ENCODE measurements at regions not wholly inside any gene's neighbourhood (a gene's known extent, or its start where the extent isn't known, plus 50 kb on each side); places are given as distances from the start of the nearest gene placed in this dataset.

DNA sequence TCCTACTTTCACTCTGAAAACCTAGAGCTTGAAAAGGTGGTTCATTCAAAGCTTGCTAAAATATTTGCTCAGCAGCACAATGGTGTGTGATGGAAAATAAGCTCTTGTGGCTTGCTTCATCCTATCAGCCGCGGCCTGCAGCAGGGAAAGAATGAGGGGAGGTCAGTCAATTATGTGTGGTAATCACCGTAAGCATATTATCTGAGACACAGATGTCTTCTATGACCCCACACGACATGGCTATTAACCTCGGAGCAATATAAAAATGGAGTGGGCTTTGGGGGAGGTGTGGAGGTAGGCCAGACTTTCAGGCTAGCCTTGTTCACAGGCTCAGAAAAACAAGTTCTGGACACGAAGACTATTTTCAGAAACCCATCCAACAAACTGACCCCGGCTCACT lies 98.4 kb upstream of the SIX3 start:
- TF ChIP-seq, protein P1, sequence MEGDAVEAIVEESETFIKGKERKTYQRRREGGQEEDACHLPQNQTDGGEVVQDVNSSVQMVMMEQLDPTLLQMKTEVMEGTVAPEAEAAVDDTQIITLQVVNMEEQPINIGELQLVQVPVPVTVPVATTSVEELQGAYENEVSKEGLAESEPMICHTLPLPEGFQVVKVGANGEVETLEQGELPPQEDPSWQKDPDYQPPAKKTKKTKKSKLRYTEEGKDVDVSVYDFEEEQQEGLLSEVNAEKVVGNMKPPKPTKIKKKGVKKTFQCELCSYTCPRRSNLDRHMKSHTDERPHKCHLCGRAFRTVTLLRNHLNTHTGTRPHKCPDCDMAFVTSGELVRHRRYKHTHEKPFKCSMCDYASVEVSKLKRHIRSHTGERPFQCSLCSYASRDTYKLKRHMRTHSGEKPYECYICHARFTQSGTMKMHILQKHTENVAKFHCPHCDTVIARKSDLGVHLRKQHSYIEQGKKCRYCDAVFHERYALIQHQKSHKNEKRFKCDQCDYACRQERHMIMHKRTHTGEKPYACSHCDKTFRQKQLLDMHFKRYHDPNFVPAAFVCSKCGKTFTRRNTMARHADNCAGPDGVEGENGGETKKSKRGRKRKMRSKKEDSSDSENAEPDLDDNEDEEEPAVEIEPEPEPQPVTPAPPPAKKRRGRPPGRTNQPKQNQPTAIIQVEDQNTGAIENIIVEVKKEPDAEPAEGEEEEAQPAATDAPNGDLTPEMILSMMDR (IDR thresholded peaks at IDR 0.05; ENCODE audit: insufficient read depth, low read length, poor library complexity, severe bottlenecking) = no peak
- Histone ChIP-seq H3K36me3 (ENCODE audit: control insufficient read depth, insufficient read depth, low read length) (no peaks in the 10 kb centered on the region), H3K27me3 (ENCODE audit: control insufficient read depth, insufficient read depth, low read length) (peaks cover 7% of the 10 kb centered on the region), H3K4me3 (ENCODE audit: low read depth, low read length) (no peak overlapping the region)
- no peak for DNase-seq (ENCODE audit: low read depth)

DNA sequence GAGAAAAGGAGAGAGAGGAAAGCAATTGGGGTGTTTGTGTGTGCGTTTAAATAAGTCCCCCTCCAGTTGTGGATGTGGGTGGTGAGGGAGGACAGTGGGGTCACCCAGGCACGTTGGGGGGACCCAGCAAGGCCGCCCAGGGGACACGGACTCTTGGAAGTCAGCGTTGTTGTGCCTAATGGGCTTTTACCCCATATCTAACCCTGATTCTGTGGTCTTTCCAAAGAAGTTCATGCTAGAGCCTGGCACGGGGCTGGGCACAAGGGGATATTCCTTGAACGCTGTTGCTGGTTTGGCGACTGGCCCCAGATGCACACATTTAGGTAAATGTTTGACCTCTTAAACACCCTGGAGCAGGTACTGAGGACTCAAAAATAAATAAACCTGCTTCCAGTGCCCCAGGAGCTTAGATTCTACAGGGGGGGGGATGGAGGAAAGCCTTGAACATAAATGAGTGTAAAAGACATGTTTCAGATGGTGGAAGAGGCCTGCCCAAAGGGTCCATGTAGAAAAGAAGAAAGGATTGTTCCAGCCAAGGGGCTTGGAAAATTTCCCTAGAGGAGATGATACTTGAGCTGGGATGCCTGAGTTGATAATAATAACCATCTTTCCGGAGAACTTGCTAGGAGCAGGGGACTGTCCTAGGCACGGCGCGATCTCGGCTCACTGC lies 97.7 kb upstream of the SIX3 start:
- peaks cover 7% of the 10 kb centered on the region for H3K27me3 ChIP-seq (ENCODE audit: control insufficient read depth, insufficient read depth, low read length)
- TF ChIP-seq, protein P1 (IDR thresholded peaks at IDR 0.05; ENCODE audit: insufficient read depth, low read length, poor library complexity, severe bottlenecking) = no peak
- no peak for DNase-seq (ENCODE audit: low read depth)
- H3K4me3 ChIP-seq (ENCODE audit: low read depth, low read length) = no peak overlapping the region
- no peaks in the 10 kb centered on the region for H3K36me3 ChIP-seq (ENCODE audit: control insufficient read depth, insufficient read depth, low read length)

DNA sequence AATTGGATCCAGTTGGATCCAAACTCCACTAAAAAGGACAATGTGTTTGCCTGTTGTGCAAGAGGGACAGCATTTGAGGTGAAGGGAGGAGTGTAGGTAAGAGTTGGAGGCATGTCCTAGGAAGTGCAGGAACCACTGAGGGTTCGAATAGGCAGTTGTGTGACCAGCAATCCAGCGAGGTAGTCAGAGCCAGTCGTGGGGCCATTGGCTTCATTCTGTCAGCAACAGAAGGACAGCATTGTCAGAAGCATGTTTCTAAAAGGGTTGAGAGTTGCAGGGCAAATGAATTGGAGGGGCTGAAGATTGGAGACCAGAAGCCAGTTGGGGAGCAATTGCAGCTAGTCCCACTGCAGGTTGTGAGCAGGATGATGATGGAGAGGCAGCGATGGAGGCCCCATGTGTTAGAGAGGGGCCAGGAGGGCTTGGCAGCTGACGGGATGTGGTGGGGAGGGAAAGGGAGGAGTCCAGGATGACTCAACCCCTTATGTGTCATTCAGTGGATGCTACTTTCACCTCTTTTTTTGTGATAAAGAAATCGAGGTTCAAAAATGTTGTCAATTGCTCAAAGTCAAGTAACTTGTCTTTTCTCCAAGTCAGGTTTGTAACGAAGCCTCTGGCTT lies 96.7 kb upstream of the SIX3 start:
- Histone ChIP-seq H3K27me3 (ENCODE audit: control insufficient read depth, insufficient read depth, low read length) (peaks cover 7% of the 10 kb centered on the region), H3K4me3 (ENCODE audit: low read depth, low read length) (no peak overlapping the region), H3K36me3 (ENCODE audit: control insufficient read depth, insufficient read depth, low read length) (no peaks in the 10 kb centered on the region)
- TF ChIP-seq, protein P1 (IDR thresholded peaks at IDR 0.05; ENCODE audit: insufficient read depth, low read length, poor library complexity, severe bottlenecking) = no peak
- no peak for DNase-seq (ENCODE audit: low read depth)

DNA sequence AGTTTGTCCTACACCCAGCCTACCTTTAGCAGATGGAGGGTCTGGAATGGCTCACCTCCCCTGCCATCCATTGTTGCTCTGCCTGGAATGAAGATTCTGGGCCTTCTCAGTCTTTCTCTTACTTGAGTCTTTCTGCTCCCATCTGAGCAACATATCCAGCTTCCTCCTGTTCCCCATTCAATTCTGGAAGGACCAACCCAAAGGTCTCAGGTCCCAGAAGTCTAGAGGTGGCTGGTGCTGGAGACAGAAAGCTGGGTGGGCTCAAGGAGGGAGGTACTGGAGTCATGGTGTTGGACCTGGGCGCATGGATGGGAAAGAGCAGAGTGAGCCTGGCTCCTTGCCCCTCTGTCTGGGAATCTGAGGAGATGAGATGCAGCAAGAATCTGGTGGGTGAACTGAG lies 93.5 kb upstream of the SIX3 start:
- Histone ChIP-seq H3K4me3 (ENCODE audit: low read depth, low read length) (no peak overlapping the region), H3K27me3 (ENCODE audit: control insufficient read depth, insufficient read depth, low read length) (no peaks in the 10 kb centered on the region), H3K36me3 (ENCODE audit: control insufficient read depth, insufficient read depth, low read length) (no peaks in the 10 kb centered on the region)
- TF ChIP-seq, protein P1 (IDR thresholded peaks at IDR 0.05; ENCODE audit: insufficient read depth, low read length, poor library complexity, severe bottlenecking) = no peak
- DNase-seq (ENCODE audit: low read depth) = no peak

DNA sequence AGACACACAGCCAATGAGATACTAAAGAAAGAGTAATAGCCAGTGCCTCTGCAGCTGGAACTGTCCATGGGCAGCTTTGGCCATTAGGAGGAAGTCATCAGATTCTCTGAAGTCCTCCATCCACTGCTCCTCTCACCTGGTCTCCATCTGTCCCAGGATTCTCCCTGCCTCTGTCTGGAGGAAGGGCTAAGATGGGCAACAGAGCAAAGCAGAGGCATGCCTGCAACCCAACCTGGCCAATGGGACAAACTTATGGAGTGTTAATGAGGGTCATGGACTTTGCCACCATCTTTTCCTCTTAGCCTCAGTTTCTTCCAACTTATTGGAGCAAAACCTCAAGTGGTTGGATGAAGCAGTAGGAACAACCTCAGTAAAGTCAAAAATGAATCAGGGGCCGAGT lies 91.5 kb upstream of the SIX3 start:
- no peaks in the 10 kb centered on the region for H3K36me3 ChIP-seq (ENCODE audit: control insufficient read depth, insufficient read depth, low read length)
- peaks cover 2% of the 10 kb centered on the region for H3K27me3 ChIP-seq (ENCODE audit: control insufficient read depth, insufficient read depth, low read length)
- TF ChIP-seq, protein P1 (IDR thresholded peaks at IDR 0.05; ENCODE audit: insufficient read depth, low read length, poor library complexity, severe bottlenecking) = no peak
- no peak overlapping the region for H3K4me3 ChIP-seq (ENCODE audit: low read depth, low read length)
- no peak for DNase-seq (ENCODE audit: low read depth)

DNA sequence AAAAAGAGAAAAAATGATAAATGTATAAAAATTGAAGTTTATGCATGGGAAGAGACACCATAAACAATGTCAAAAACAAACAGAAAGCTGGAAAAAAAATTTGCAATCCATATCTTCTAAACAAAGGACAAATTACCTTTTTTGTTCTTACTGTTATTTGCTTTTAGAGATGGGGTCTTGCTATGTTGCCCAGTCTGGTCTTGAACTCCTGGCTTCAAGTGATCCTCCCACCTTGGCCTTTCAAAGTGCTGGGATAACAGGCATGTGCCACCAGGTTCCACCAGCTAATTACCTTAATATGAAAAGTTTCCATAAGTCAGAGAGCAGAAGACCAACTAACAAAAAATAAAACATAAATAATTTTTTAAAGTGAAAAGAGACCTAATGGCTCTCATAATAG lies 90.0 kb upstream of the SIX3 start:
- peaks cover 2% of the 10 kb centered on the region for H3K27me3 ChIP-seq (ENCODE audit: control insufficient read depth, insufficient read depth, low read length)
- DNase-seq (ENCODE audit: low read depth) = no peak
- H3K36me3 ChIP-seq (ENCODE audit: control insufficient read depth, insufficient read depth, low read length) = no peaks in the 10 kb centered on the region
- TF ChIP-seq, protein P1 (IDR thresholded peaks at IDR 0.05; ENCODE audit: insufficient read depth, low read length, poor library complexity, severe bottlenecking) = no peak
- H3K4me3 ChIP-seq (ENCODE audit: low read depth, low read length) = no peak overlapping the region

Data from kidney epithelial cell (primary cell).